Upper lobe of left lung (tissue), 4 donors: ENCODE measurements at regions not wholly inside any gene's neighbourhood (a gene's known extent, or its start where the extent isn't known, plus 50 kb on each side); places are given as distances from the start of the nearest gene placed in this dataset.

Experiments used
- CTCF ChIP-seq, 6 experiments: fragments of 450-650 bp in 4 of 6; fragments of 200-600 bp in 2 of 6; sonication (generic) in 2 of 6; IDR thresholded peaks; one replicate each; pipeline ENCODE4 v1.5.1; 2016 to 2019; ENCODE audit warnings: antibody characterized with exemption in 6 of 6
- EP300 ChIP-seq, 4 donors: sonication (generic); formaldehyde crosslinking; IDR thresholded peaks; one replicate each; pipeline ENCODE4 v1.5.1; 2017; ENCODE audit warnings: antibody characterized with exemption in 4 of 4, control low read depth in 2 of 4

GRCh38 chr2:167361426-167361825 is 473.1 kb downstream of the XIRP2 start:
- no peak for TF ChIP-seq EP300 (IDR thresholded peaks at IDR 0.05)
- no peak for TF ChIP-seq CTCF (IDR thresholded peaks at IDR 0.05)
